Loucy (cell line): ENCODE measurements at regions not wholly inside any gene's neighbourhood (a gene's known extent, or its start where the extent isn't known, plus 50 kb on each side); places are given as distances from the start of the nearest gene placed in this dataset.

Experiments used
- CTCF ChIP-seq: fragments of 200-600 bp; sonication (generic); conservative IDR thresholded peaks from 2 replicates; pipeline ENCODE4 v1.5.1; 2014; ENCODE audit warnings: mild to moderate bottlenecking, antibody characterized with exemption, low read length
- EZH2phosphoT487 ChIP-seq: fragments of 200-600 bp; IDR thresholded peaks from 2 replicates; pipeline ENCODE4 v1.6.1; 2018; ENCODE audit warnings: antibody characterized with exemption, mild to moderate bottlenecking, moderate library complexity, borderline replicate concordance

DNA sequence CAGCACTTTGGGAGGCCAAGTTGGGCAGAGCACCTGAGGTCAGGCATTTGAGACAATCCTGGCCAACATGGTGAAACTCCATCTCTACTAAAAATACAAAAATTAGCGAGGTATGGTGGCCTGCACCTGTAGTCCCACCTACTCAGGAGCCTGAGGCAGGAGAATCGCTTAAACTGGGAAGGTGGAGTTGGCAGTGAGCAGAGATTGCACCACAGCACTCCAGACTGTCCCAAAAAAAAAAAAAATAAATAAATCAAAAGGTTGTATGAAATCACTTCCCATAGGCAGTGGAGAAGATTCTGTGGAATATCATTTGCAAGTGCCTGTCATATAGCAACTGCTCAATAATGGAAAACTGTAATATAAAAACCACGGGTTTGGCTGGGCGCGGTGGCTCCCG, 65.1 kb upstream of the SERBP1 start:
- no peak for TF ChIP-seq CTCF
- no peak for TF ChIP-seq EZH2phosphoT487
